ENCODE measurements at regions not wholly inside any gene's neighbourhood (a gene's known extent, or its start where the extent isn't known, plus 50 kb on each side); places are given as distances from the start of the nearest gene placed in this dataset.

DNA sequence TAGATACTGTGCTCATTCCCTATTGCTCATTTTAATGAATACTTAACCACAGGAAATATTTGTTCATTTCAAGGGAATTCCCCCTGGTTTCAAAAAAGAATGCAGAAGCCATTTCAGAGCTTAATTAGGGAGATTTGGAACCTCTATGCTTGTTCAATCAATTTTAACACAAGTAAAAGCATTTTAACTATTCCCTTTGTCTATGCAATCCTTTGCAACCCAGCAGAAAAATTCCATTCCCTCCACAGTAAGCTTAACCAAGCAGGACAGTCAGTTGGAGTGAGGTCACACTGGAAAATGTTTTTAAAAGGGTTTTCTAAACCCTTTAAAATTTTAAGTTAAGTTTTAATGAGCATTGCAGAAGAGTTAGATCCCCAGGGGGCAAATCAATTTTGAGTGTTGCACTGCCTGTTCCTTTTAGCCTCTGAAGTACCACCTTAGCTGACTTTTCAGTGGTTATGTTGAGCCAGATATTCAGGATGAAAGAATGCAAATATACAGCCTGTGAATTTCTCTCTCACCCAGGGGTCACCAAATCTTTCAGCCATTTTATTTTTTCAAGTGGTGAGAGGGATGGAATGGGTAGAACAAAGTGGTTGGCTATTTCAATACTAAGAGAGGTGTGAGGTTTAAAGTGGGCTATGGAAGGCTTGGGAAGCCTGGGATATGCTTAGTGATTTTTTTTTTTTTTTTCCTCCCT lies 356.2 kb upstream of the NUDT12 start:
- TF ChIP-seq ZNF10 (tag by site-specific recombination; IDR thresholded peaks at IDR 0.05) (no peak), BCL11A (tag by site-specific recombination; IDR thresholded peaks at IDR 0.05; ENCODE audit: low read depth) (no peak), ZNF449 (tag by site-specific recombination; IDR thresholded peaks at IDR 0.05) (no peak), ZNF350 (tag by site-specific recombination; IDR thresholded peaks at IDR 0.05) (no peak)
- TF ChIP-seq, protein P1, sequence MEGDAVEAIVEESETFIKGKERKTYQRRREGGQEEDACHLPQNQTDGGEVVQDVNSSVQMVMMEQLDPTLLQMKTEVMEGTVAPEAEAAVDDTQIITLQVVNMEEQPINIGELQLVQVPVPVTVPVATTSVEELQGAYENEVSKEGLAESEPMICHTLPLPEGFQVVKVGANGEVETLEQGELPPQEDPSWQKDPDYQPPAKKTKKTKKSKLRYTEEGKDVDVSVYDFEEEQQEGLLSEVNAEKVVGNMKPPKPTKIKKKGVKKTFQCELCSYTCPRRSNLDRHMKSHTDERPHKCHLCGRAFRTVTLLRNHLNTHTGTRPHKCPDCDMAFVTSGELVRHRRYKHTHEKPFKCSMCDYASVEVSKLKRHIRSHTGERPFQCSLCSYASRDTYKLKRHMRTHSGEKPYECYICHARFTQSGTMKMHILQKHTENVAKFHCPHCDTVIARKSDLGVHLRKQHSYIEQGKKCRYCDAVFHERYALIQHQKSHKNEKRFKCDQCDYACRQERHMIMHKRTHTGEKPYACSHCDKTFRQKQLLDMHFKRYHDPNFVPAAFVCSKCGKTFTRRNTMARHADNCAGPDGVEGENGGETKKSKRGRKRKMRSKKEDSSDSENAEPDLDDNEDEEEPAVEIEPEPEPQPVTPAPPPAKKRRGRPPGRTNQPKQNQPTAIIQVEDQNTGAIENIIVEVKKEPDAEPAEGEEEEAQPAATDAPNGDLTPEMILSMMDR (tag by site-specific recombination; IDR thresholded peaks at IDR 0.05) = no peak

Measured in HEK293 (cell line).